ENCODE measurements at regions not wholly inside any gene's neighbourhood (a gene's known extent, or its start where the extent isn't known, plus 50 kb on each side); places are given as distances from the start of the nearest gene placed in this dataset.

- Histone ChIP-seq H2AFZ (ENCODE audit: low read depth, low read length, severe bottlenecking) (no peak overlapping the region), H3K9me2 (replicated peaks; ENCODE audit: insufficient read depth, low read length) (no peaks in the 10 kb centered on the region), H4K20me1 (ENCODE audit: low read depth, low read length) (no peaks in the 10 kb centered on the region), H3K4me3 (ENCODE audit: insufficient read depth, low read length, poor library complexity, severe bottlenecking) (no peak overlapping the region), H3K9me3 (ENCODE audit: insufficient read depth, low read length) (no peaks in the 10 kb centered on the region), H3K36me3 (ENCODE audit: low read length) (no peaks in the 10 kb centered on the region), H3K4me2 (ENCODE audit: low read depth, low read length, poor library complexity, severe bottlenecking) (no peak overlapping the region), H3K27me3 (ENCODE audit: low read length) (no peaks in the 10 kb centered on the region), H3K9ac (ENCODE audit: low read length) (no peak overlapping the region), H3K79me2 (ENCODE audit: insufficient read depth, low read length) (no peaks in the 10 kb centered on the region), H3K27ac (ENCODE audit: low read depth, low read length) (no peak overlapping the region), H3F3A (ENCODE audit: insufficient read depth) (no peaks in the 10 kb centered on the region)
- TF ChIP-seq EZH2phosphoT487 (conservative IDR thresholded peaks at IDR 0.05; ENCODE audit: low read length) (no peak), CTCF (IDR thresholded peaks at IDR 0.05; ENCODE audit: insufficient read depth, low read length, poor library complexity, severe bottlenecking) (no peak)
Measured at GRCh38 chr10:33087152-33087551, 129.1 kb upstream of the ITGB1 start.

- H3K4me2 ChIP-seq (ENCODE audit: low read depth, low read length, poor library complexity, severe bottlenecking) = no peak overlapping the region
- H4K20me1 ChIP-seq (ENCODE audit: low read depth, low read length) = no peaks in the 10 kb centered on the region
- no peaks in the 10 kb centered on the region for H3K9me2 ChIP-seq (replicated peaks; ENCODE audit: insufficient read depth, low read length)
- no peaks in the 10 kb centered on the region for H3K36me3 ChIP-seq (ENCODE audit: low read length)
- no peaks in the 10 kb centered on the region for H3K79me2 ChIP-seq (ENCODE audit: insufficient read depth, low read length)
- no peak overlapping the region for H3K27ac ChIP-seq (ENCODE audit: low read depth, low read length)
- H3K9me3 ChIP-seq (ENCODE audit: insufficient read depth, low read length) = no peaks in the 10 kb centered on the region
- H3K9ac ChIP-seq (ENCODE audit: low read length) = no peak overlapping the region
- no peak overlapping the region for H2AFZ ChIP-seq (ENCODE audit: low read depth, low read length, severe bottlenecking)
- H3K27me3 ChIP-seq (ENCODE audit: low read length) = no peaks in the 10 kb centered on the region
- no peak overlapping the region for H3K4me3 ChIP-seq (ENCODE audit: insufficient read depth, low read length, poor library complexity, severe bottlenecking)
- H3F3A ChIP-seq (ENCODE audit: insufficient read depth) = no peaks in the 10 kb centered on the region
- no peak for TF ChIP-seq EZH2phosphoT487 (conservative IDR thresholded peaks at IDR 0.05; ENCODE audit: low read length)
- TF ChIP-seq CTCF (IDR thresholded peaks at IDR 0.05; ENCODE audit: insufficient read depth, low read length, poor library complexity, severe bottlenecking) = no peak
Measured at GRCh38 chr10:33086100-33086499, 128.1 kb upstream of the ITGB1 start.

- Histone ChIP-seq H3K9ac (ENCODE audit: low read length) (no peak overlapping the region), H3K27me3 (ENCODE audit: low read length) (no peaks in the 10 kb centered on the region), H4K20me1 (ENCODE audit: low read depth, low read length) (no peaks in the 10 kb centered on the region), H2AFZ (ENCODE audit: low read depth, low read length, severe bottlenecking) (no peak overlapping the region), H3K79me2 (ENCODE audit: insufficient read depth, low read length) (no peaks in the 10 kb centered on the region), H3K27ac (ENCODE audit: low read depth, low read length) (no peak overlapping the region), H3K4me2 (ENCODE audit: low read depth, low read length, poor library complexity, severe bottlenecking) (no peak overlapping the region), H3F3A (ENCODE audit: insufficient read depth) (no peaks in the 10 kb centered on the region), H3K9me3 (ENCODE audit: insufficient read depth, low read length) (no peaks in the 10 kb centered on the region), H3K4me3 (ENCODE audit: insufficient read depth, low read length, poor library complexity, severe bottlenecking) (no peak overlapping the region), H3K9me2 (replicated peaks; ENCODE audit: insufficient read depth, low read length) (no peaks in the 10 kb centered on the region), H3K36me3 (ENCODE audit: low read length) (no peaks in the 10 kb centered on the region)
- TF ChIP-seq EZH2phosphoT487 (conservative IDR thresholded peaks at IDR 0.05; ENCODE audit: low read length) (no peak), CTCF (IDR thresholded peaks at IDR 0.05; ENCODE audit: insufficient read depth, low read length, poor library complexity, severe bottlenecking) (no peak)
Measured at GRCh38 chr10:33085313-33085833, 127.3 kb upstream of the ITGB1 start.

Measured in SU-DHL-6 (cell line).